ENCODE measurements at regions not wholly inside any gene's neighbourhood (a gene's known extent, or its start where the extent isn't known, plus 50 kb on each side); places are given as distances from the start of the nearest gene placed in this dataset.

DNA sequence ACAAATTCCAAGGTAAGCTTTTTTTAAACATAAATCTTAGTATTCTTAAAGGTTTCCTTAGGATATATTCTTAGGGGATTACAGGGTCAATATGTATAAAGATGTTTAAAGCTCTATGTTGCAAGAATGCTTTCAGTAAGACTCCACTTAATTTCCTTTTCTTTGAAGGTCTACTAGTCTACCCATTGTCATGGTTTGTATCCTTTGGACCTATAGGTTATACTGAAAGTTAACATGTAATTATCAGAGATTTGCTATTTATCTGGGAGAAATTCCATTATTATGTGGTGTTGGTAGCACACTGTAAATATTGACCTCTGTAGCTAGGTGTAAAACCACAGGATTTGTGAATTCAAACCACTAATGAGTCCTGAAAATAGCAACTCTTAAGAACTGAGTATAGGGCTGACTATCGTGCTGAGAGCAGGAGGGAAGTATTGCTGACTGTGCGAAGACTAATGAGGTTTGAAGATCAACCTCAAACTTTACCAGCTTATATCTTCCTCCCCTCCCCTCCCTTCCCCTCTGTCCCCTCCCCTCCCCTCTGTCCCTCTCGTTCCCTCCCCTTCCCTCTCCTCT is 85.6 kb downstream of the GADD45G start:
- H3K27ac ChIP-seq (ENCODE audit: low read depth, low read length) = no peak overlapping the region
- RAD21 ChIA-PET (ENCODE audit: low non-redundant PET in 1 of 2, low total read pairs in 2 of 2, uncharacterized antibody in 2 of 2, unreplicated experiment in 2 of 2) = no interaction called here
- H3K4me2 ChIP-seq (ENCODE audit: low read length) = no peak overlapping the region
- DNase-seq (ENCODE audit: low read depth, low spot score) (no peak), ATAC-seq (no peak)
- CTCF ChIA-PET = interaction anchor here (1.8 kb wide), 1 partner anchor 88 kb away, joined by 5 read pairs; no protein-coding TSS in a partner anchor
- intact Hi-C loops (cut with micrococcal nuclease) = no loop called here
- no peak overlapping the region for H2AFZ ChIP-seq (ENCODE audit: low read depth, low read length, poor library complexity, severe bottlenecking)
- no peaks in the 10 kb centered on the region for H4K20me1 ChIP-seq (ENCODE audit: insufficient read depth)
- H3K4me3 ChIP-seq (replicated peaks in 1 of 2; ENCODE audit: low read depth in 1 of 2, low read length in 2 of 2) = no peak overlapping the region
- no peaks in the 10 kb centered on the region for H3K9me2 ChIP-seq (ENCODE audit: insufficient read depth)
- POLR2A ChIA-PET = no interaction called here
- TF ChIP-seq POLR2A (IDR thresholded peaks at IDR 0.05; ENCODE audit: borderline replicate concordance, extremely low read depth, insufficient read depth, insufficient read length) (no peak), POLR2AphosphoS5 (IDR thresholded peaks at IDR 0.05; ENCODE audit: low read depth, low read length) (no peak), ZNF274 (IDR thresholded peaks at IDR 0.05; ENCODE audit: low read depth, low read length) (no peak), ZFX (IDR thresholded peaks at IDR 0.05) (no peak), SIN3A (IDR thresholded peaks at IDR 0.05; ENCODE audit: low read depth) (no peak), EGR1 (IDR thresholded peaks at IDR 0.05; ENCODE audit: low read depth) (no peak), FOSL1 (IDR thresholded peaks at IDR 0.05; ENCODE audit: low read depth) (no peak), EZH2phosphoT487 (IDR thresholded peaks at IDR 0.05; ENCODE audit: borderline replicate concordance) (no peak)
- TF ChIP-seq, protein P1, sequence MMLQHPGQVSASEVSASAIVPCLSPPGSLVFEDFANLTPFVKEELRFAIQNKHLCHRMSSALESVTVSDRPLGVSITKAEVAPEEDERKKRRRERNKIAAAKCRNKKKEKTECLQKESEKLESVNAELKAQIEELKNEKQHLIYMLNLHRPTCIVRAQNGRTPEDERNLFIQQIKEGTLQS (IDR thresholded peaks at IDR 0.05) = no peak
- TF ChIP-seq, protein P2, sequence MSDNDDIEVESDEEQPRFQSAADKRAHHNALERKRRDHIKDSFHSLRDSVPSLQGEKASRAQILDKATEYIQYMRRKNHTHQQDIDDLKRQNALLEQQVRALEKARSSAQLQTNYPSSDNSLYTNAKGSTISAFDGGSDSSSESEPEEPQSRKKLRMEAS (IDR thresholded peaks at IDR 0.05) = no peak
- H3K27me3 ChIP-seq (ENCODE audit: insufficient read depth, low read length) = peaks cover 4% of the 10 kb centered on the region; the same call in 1 of the 2 replicates
- H3K79me2 ChIP-seq (ENCODE audit: insufficient read depth, low read length) = no peaks in the 10 kb centered on the region
- H3K9me3 ChIP-seq (ENCODE audit: control insufficient read depth in 1 of 2, insufficient read depth in 1 of 2, low read depth in 1 of 2, low read length in 2 of 2) = no peaks in the 10 kb centered on the region
- no peak overlapping the region for H3K9ac ChIP-seq (ENCODE audit: low read length)
- H3K36me3 ChIP-seq (ENCODE audit: control insufficient read depth in 1 of 2, insufficient read depth in 2 of 2, low read length in 2 of 2) = no peaks in the 10 kb centered on the region
- no TSS peak for BruUV-seq (replicated peaks)
- peaks cover 8 to 9% of the 10 kb centered on the region in 2 experiments; a peak in 3 of 4 replicates for H3K4me1 ChIP-seq (ENCODE audit: control insufficient read depth in 1 of 2, insufficient read depth in 2 of 2, low read length in 2 of 2)

DNA sequence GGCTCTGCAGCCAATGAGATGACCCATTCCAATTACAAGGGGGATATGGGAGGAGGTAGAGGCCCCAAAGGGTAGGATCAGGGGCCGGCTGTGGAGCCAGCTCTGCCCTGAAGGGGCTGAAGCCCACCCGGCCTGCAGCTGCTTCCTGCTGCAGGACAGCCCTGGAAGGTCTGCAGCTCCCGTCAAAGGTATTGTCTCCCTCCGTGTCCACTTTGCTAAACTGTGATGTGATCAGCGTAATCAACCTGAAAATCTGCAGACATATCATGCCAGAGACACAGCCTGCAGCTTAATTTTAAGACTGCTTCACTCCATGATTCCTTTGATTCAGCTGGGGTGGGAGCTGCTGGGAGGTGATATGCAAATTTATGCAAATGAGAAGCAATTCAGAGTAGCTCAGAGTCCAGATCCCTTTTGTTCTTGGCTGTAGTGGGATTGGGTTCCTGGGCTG is 90.7 kb downstream of the GADD45G start:
- Histone ChIP-seq H3K4me3 (replicated peaks in 1 of 2; ENCODE audit: low read depth in 1 of 2, low read length in 2 of 2) (no peak overlapping the region), H3K4me2 (ENCODE audit: low read length) (no peak overlapping the region), H4K20me1 (ENCODE audit: insufficient read depth) (no peaks in the 10 kb centered on the region), H3K36me3 (ENCODE audit: control insufficient read depth in 1 of 2, insufficient read depth in 2 of 2, low read length in 2 of 2) (no peaks in the 10 kb centered on the region), H3K27ac (ENCODE audit: low read depth, low read length) (no peak overlapping the region), H3K27me3 (ENCODE audit: insufficient read depth, low read length) (peaks cover 8% of the 10 kb centered on the region; the same call in 1 of the 2 replicates), H3K9ac (ENCODE audit: low read length) (no peak overlapping the region), H3K4me1 (ENCODE audit: control insufficient read depth in 1 of 2, insufficient read depth in 2 of 2, low read length in 2 of 2) (no peaks in the 10 kb centered on the region), H2AFZ (ENCODE audit: low read depth, low read length, poor library complexity, severe bottlenecking) (no peak overlapping the region), H3K9me2 (ENCODE audit: insufficient read depth) (no peaks in the 10 kb centered on the region), H3K9me3 (ENCODE audit: control insufficient read depth in 1 of 2, insufficient read depth in 1 of 2, low read depth in 1 of 2, low read length in 2 of 2) (no peaks in the 10 kb centered on the region), H3K79me2 (ENCODE audit: insufficient read depth, low read length) (no peaks in the 10 kb centered on the region)
- TF ChIP-seq, protein P1 (IDR thresholded peaks at IDR 0.05) = no peak
- TF ChIP-seq POLR2A (IDR thresholded peaks at IDR 0.05; ENCODE audit: borderline replicate concordance, extremely low read depth, insufficient read depth, insufficient read length) (no peak), CBX3 (IDR thresholded peaks at IDR 0.05; ENCODE audit: low read depth) (no peak), SP1 (IDR thresholded peaks at IDR 0.05; ENCODE audit: low read depth) (no peak)
- TF ChIP-seq, protein P3, sequence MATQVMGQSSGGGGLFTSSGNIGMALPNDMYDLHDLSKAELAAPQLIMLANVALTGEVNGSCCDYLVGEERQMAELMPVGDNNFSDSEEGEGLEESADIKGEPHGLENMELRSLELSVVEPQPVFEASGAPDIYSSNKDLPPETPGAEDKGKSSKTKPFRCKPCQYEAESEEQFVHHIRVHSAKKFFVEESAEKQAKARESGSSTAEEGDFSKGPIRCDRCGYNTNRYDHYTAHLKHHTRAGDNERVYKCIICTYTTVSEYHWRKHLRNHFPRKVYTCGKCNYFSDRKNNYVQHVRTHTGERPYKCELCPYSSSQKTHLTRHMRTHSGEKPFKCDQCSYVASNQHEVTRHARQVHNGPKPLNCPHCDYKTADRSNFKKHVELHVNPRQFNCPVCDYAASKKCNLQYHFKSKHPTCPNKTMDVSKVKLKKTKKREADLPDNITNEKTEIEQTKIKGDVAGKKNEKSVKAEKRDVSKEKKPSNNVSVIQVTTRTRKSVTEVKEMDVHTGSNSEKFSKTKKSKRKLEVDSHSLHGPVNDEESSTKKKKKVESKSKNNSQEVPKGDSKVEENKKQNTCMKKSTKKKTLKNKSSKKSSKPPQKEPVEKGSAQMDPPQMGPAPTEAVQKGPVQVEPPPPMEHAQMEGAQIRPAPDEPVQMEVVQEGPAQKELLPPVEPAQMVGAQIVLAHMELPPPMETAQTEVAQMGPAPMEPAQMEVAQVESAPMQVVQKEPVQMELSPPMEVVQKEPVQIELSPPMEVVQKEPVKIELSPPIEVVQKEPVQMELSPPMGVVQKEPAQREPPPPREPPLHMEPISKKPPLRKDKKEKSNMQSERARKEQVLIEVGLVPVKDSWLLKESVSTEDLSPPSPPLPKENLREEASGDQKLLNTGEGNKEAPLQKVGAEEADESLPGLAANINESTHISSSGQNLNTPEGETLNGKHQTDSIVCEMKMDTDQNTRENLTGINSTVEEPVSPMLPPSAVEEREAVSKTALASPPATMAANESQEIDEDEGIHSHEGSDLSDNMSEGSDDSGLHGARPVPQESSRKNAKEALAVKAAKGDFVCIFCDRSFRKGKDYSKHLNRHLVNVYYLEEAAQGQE (IDR thresholded peaks at IDR 0.05; ENCODE audit: low read depth) = no peak
- TF ChIP-seq, protein P2 (IDR thresholded peaks at IDR 0.05) = no peak
- no TSS peak for BruUV-seq (replicated peaks)
- CTCF ChIA-PET = no interaction called here
- RAD21 ChIA-PET (ENCODE audit: low non-redundant PET in 1 of 2, low total read pairs in 2 of 2, uncharacterized antibody in 2 of 2, unreplicated experiment in 2 of 2) = no interaction called here
- intact Hi-C loops (cut with micrococcal nuclease) = no loop called here
- DNase-seq (ENCODE audit: low read depth, low spot score) (no peak), ATAC-seq (no peak)
- POLR2A ChIA-PET = no interaction called here
